ENCODE measurements at regions not wholly inside any gene's neighbourhood (a gene's known extent, or its start where the extent isn't known, plus 50 kb on each side); places are given as distances from the start of the nearest gene placed in this dataset.
"Not testable (repeated sequence)": the region's sequence is repeated elsewhere in the genome, so short reads cannot be mapped to it uniquely, and the experiment has no call there.

DNA sequence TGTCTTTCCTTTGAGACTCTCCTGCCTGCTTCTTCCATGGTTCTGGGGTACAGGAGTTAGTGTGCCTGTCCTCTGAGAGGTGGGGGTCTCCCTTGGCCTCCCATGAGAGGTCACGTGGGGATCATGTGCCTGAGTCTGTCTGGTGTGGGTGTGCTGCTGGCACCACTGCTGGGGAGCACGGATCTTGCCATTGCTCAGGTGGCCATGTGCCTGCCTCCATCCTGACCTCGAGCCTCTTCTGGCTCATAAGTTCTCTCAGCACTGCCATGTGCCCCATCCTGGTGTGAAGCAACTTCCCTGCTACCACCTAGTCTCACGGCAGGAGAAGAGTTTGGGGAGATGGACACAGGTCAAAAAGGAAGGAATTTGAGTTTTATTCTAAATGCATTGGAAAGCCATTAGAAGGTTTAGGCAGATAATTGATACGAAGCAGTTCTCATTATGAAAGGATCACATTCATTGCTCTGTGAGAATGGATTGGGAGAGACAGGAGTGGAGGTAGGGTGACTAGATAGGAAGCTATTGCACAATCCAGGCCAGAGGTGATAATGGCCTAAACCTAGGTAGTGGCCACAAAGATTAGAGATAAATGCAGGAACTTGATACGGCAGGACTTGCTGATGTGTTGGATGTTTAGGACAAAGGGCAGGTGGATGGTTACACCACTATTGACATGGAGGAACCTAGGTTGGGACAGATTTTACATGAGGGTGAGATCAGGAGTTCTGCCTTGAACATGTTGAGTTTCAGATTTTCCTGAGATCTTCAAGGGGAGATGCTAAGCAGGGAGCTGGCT lies 173.0 kb upstream of the RORA start:
- DNase-seq (ENCODE audit: low spot score), result no peak

DNA sequence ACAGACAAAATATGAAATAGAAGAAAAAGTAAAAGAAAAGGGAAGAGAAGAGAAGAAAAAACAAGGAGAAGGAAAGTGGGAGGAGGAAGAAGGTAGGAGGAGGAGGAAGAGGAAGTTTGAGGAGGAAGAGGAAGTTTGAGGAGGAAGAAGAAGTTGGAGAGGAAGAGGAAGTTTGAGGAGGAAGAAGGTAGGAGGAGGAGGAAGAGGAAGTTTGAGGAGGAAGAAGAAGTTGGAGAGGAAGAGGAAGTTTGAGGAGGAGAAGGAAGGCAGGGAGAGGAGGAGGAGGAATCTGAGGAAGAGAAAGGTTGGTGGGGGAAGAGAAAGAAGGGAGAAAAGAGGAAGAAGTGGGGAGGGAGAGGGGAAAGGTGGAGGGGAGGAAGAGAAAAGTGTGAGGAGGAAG lies 169.2 kb upstream of the RORA start:
- DNase-seq (ENCODE audit: low spot score), result no peak

DNA sequence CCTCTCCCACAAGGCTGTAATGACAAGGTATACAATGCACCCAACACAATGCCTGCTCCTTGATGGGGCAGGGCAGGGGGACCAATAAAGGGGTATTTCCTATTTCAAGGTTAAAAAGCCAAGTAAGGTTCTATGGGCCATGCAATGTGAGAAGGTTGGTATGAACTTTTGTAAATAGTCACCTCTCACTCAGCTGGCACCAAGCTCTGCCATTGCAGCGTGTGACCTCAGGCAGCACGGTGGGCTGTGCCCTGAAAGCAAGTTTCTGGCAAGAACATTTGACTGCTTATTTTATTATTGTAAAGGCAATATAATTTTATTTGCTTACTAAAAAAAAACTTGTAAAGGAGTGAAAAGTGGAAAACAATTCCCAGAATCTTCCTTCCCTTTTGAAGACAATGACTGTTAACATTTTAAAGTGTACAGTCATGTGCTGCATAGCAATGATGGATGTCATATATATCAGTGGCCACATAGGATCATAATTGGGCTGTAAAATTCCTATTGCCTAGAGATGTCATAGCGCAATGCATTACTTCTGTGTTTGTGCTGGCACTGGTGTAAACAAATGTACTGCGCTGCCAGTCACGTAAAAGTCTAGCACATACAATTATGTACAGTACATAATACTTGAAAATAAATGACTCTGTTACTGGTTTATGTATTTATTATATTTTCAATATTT lies 167.3 kb upstream of the RORA start:
- no peak for DNase-seq (ENCODE audit: low spot score)

DNA sequence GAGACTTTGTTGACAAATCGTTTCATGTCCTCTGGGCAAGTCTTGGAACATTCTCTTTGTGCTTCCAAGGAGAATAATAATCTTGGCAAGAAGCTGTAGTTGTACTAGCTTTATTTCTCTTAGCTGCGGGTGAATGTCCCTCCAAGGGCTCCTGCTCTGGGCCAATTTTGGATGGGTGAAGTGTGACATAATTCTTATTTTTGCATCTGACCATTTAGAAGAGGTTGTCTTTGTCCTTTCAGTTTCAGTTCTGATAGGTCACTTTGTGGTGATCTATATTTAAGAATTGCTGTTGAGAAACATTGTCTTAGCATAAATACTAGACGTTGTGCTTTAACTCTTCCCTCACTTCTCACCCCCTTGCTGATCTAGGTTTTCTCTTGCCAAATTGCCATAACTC lies 164.8 kb upstream of the RORA start:
- DNase-seq (ENCODE audit: low spot score), result no peak

DNA sequence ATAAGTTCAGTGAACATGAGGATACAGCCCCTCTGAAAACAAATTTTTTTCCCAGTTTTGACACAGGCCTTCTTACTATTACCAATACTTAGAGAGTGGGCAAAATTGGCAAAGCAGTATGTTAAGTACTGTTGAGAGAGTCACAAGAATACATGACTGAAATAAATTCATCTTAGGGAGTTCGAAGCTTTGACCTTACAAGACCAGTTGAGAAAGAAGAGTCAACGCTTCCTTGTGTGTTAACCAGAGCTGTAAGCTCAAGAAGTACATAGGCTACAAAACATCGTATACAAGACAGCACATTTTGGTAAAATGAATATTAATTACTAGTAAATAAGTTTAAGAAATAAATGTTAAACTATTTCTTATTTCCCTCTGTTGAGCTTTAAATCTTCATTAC lies 164.4 kb upstream of the RORA start:
- no peak for DNase-seq (ENCODE audit: low spot score)

DNA sequence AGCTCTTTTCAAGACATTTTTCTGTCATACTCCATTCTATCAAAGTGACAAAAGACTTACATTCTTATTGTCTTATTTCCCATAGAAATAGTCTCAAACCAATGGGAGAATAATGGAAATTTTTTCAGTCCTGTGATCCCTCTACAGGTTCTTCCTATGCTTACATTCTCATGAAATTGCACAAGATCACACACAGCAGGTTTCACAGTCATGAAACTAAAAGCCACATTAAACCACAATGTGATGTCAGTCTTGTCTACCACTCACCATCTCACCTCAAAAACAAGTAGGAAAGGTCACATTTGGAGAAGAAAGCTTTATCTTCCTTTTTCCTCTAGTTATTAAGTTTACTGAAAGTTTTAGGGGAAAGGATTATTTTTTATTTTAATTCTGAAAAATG lies 161.0 kb upstream of the RORA start:
- no peak for DNase-seq (ENCODE audit: low spot score)

DNA sequence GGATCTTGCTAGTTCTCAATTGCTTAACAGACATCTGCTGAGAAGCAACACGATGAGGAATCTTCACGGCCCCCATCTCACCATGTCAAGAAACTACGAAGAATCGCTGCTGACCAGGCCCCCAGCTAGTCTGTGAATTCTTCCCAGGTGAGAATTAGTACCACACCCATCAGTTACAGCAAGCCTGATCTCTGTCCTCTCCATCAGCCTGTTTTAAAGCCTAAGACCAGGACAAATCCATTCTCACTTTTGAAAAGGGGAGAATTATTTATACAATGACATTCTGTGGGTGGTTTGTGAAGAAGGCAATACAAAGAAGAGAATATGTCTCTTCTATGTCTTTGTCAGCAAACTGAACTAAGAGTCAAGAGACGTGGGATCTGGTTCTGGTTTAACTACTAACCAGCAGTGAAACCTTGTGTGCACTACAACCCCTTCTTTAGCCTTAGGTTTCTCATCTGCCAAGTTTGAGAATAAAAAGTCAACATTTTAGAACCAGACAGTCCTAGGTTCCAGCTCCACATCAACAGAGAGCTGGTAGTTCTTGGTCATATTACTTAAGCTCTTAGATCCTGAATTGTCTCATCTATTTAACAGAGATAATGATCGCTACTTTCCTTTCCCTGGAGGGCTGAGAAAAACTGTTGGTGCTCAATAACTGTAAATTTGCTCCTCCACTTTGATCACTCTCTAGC lies 160.4 kb upstream of the RORA start:
- DNase-seq (ENCODE audit: low spot score), result no peak

DNA sequence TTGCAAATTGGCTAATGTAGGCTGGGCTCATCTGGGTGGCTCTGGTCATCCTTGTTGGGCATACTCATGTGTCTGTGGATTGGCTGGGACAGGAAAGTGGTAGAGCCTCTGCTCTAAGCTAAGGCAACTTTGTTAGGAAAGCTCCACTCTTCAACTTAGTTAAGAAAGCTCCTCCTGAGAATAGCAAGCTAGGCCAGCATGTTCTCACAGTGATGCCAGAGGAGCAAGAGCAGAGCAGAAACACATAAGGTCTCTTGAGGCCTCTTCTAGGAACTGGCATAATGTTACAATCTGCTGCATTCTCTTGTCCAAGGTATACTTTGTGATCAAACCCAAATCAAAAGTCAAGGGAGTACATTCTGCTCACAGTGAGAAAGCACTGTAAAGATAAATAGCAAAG lies 158.6 kb upstream of the RORA start:
- DNase-seq (ENCODE audit: low spot score), result no peak

DNA sequence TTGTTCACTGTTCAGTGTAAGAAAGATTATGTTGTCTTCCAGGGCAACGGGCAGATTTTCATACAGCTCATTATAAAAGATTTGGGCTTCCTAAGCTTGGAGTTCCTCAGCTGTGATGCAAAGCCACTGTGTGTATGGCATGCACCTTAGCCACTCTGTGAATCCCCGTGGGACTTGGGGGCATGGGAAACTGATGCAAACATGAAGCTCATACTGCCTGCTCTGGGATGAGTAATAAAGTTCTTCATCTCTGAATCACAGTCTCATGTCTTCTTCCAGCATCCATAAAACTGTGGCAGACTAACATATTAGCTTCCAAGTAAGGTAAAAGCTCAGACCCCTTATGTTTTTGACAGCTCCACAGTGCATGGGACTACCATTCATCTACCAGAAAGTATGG lies 154.3 kb upstream of the RORA start:
- DNase-seq (ENCODE audit: low spot score), result no peak

DNA sequence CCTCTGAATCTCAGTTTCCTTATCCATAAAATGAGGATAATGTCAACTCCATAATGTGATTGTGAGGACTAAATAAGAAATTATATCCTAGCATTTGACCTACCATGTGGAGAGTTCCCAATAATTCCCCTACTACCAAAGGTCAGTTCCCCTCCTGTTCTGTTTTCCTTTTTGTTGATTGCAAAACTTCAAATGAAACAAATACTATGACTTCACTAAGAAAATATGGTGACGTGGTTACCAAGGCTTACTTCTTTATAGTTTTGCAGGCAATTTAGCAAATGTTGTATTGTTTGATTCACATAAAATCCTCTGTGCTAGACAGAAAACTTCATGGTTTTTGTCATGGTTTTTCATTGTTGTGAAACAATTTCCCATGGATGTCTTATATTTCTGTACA lies 153.8 kb upstream of the RORA start:
- no peak for DNase-seq (ENCODE audit: low spot score)

DNA sequence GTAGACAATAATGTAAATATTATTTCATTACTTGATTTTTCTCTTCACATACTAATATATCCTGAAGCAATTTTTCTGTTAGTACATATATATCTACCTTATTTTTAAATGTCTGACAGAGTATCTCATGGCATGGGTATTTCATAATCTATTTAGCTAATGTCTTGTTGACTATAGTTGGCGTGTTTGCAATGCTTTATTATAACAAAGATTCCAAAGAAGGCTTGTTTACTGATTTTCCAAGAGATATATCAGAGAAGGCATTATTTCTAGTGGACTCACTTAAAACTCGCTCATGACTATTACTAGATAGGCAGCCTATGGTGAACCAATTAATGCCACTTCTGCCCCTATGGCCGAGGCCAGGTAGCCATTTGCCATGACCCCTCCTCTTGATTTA lies 152.4 kb upstream of the RORA start:
- DNase-seq (ENCODE audit: low spot score), result no peak

DNA sequence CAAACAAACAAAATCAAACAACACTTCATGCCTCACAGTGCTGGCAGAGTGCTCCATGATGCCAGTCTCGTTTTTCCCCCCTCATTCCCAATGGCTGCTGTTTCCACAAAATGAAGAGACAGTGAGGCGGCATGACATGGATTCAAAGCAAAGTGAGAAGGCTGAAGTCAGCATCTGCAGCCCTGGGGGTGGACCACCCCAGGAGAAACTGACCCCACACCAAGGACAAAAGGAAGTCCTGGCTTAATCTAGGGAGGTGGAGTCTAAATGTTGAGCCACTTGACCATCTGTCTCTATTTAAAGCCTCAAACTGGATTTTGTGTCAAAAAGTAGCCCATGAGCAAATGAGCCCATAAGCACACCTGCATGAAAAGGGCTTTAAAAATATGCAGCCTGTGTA lies 151.2 kb upstream of the RORA start:
- no peak for DNase-seq (ENCODE audit: low spot score)

DNA sequence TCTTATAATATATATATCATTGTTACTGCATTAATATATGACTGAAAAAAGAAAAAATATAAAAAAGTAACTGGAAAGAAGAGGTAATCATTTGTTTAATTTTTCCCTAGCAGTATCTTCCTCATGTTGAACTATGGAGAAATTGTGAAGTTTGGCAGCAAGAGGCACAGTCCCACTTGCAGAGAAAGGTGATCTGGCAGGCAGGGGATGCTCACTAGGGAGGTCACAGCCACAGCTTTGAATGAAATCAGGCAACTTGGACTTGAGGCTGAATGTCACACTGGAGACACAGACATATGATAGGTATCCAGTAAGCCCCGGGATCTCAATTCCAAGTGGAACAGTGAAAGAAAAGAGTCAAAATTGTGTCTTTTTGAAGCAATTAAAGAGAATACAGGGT lies 149.9 kb upstream of the RORA start:
- no peak for DNase-seq (ENCODE audit: low spot score)

DNA sequence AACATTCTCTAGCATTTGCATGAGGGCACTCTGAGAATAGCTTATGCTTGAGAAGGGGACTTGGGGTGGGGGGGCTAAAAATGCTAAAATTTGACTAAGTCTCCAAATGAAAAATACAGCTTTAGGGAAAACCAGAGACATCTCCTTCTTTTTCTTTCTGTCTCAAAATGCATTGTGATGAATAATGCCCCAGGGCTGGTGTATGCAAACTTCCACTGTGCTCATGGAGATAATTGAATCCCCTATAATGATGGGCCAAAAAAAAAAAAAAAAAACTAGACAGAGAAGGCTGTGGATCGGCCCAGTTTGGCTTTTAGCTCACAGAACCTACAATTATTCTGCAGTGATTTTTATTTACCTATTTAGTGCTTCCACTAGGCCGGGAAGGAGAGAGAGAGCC lies 147.9 kb upstream of the RORA start:
- no peak for DNase-seq (ENCODE audit: low spot score)

DNA sequence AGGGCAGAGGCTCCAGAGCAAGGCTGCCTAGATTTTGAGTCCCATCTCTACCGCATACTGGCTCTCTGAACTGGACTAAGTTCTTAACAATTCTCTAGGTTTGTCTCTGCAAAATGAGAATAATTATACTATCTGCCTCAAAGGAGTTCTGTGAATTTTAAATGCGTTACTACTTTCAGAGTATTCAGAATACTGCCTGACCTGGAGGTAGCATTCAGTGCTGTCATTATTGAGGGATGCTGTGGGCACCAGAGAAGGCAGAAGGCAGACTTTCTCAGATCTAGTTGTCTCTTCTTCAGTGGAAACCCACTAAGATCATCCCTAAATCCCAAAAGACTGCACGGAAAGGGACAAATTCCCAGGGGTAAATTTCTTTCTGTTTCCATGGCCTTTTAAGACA lies 147.4 kb upstream of the RORA start:
- no peak for DNase-seq (ENCODE audit: low spot score)

DNA sequence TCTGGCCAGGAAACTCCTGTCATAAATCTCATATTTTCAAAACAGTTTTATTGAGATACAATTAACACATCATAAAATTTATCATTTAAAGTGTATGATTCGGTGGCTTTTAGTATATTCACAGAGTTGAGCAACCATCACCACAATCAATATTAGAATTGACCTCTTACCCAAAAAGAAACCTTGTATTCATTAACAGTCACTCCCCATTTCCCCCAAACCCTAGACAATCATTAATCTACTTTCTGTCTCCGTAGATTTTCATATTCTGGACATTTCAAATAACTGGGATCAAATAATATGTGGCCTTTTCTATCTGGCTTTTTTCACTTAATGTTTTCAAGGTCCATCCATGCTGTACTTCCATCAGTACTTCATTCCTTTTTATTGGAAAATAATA lies 145.7 kb upstream of the RORA start:
- DNase-seq (ENCODE audit: low spot score), result no peak

DNA sequence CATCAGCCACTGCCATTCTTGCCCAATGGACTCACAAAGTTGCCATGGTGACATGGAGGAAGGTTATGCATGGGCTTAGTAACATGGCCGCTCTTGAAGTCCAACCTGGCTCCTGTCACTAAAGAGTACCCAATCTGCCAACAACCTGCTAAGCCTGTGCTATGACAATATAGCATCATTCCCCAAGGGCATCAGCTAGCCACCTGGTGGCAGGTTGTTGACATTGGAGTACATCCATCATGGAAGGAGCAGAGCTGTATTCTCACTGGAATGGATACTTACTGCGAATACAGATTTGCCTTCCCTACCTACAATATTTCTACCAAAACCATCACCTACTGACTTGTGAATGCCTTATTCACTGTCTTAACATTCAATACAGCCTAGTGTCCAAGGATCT lies 138.9 kb upstream of the RORA start:
- no peak for DNase-seq (ENCODE audit: low spot score)

DNA sequence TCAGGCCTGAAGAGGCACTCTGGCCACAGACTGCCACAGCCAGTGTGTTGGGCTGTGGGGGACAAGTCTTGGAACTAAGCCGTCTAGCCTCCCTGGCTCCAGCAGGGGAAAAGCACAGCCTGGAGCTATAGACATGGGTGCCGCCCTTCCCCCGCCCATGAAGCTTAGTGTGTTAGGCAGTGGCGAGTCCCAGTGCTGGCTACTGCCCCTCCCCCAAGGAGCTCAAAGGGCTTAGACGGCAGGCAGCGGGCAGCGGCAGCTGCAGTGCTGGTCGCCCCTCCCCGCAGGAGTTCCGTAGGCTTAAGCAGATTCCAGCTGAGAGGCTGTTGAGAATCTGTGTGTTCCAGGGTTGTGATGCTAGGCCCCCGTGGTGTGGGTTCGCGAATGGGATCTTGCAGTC lies 135.8 kb upstream of the RORA start:
- DNase-seq (ENCODE audit: low spot score), result peak; percentile 80

DNA sequence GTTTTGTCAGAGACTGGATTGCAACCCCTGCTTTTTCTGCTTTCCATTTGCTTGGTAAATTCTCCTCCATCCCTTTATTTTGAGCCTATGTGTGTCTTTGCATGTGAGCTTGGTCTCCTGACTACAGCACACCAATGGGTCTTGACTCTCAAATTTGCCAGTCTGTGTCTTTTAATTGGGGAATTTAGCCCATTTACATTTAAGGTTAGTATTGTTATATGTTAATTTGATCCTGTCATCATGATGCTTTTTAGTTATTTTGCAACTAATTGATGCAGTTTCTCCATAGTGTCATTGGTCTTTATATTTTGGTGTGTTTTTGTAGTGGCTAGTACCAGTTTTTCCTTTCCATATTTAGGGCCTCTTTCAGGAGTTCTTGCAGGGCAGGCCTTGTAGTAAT lies 133.8 kb upstream of the RORA start:
- not testable (repeated sequence) for DNase-seq (ENCODE audit: low spot score)

DNA sequence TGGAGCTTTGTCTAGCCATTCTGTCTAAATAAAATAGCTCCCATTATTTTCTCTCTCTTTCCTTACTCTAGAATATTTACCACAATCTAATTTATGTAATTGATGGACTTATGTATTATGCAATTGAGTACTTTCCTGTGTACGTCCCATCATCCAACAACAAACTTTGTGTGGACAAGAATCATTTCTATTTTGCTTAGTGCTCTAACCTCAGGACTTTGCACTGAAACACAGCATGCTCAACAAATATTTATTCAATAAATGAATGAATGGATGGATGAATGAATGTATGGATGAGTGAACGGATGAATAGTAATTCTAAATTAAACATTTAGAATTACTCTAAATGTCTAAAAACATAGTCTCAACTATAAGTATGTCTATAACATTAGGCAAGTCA lies 115.2 kb upstream of the RORA start:
- no peak for DNase-seq (ENCODE audit: low spot score)

DNA sequence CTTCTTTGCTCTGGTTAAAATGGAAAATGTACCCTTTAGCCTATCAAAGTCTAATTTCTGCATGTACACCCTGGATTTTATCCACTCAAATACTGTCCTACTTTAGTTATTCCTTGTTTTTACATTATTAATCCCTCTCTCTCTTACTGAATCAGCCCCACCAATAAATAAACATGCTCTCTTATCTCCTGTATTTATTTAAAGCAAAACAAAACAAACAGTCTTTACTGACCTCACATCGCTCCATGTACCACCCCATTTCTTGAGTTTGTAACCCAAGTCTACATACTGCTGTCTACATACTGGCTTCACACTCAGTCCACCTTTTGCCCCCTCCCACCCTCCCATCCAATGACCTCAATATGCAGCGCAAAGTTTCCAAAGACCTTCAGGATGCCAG lies 113.3 kb upstream of the RORA start:
- DNase-seq (ENCODE audit: low spot score), result no peak

DNA sequence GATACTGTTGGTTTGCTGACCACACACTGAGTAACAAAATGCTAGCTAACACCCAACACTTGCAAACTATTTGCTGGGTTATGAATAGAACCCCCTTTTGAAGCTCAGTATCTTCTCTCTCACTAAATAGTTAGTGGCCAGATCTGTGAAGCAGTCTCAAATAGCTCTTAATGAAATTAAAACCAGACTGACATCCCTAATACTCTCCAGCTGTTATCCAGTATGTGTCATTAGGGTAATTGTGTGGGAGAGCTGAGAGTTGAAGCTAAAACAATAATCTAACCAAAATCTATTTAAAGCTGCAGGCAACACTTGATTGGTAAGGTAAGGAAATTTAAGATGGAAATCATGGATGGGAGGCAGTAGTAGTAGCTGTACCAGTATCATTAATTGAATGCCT lies 110.4 kb upstream of the RORA start:
- DNase-seq (ENCODE audit: low spot score), result peak; percentile 55

DNA sequence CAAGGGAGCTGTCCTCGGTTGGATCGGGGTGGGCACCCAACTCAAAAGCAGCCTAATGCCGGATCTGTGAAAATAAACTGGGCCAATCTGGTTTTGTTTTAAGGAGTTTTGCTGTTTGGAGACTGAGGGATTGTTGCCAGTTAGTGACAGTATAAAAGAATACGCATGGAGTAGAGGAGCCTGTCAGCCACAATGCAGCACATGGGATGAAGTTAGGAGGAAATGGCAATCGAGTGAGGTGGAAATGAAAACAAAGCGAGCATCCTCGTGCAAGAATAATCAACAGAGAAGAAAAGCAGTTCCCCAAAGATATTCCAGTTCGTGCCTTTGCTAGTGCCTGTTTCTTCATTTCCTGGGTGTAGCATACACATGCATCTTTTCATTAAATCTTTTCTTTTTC lies 108.4 kb upstream of the RORA start:
- DNase-seq (ENCODE audit: low spot score), result no peak

Measured in D341Med (cell line).